GM18909 (cell line): ENCODE measurements at regions not wholly inside any gene's neighbourhood (a gene's known extent, or its start where the extent isn't known, plus 50 kb on each side); places are given as distances from the start of the nearest gene placed in this dataset.
"Not testable (repeated sequence)": the region's sequence is repeated elsewhere in the genome, so short reads cannot be mapped to it uniquely, and the experiment has no call there.

Source experiments
- ATAC-seq: cut with Tn5 transposase; IDR thresholded peaks from one replicate; pipeline ENCODE4 v1.9.1; 2021; ENCODE audit warnings: mild to moderate bottlenecking; ENCODE audit not compliant: unreplicated experiment, poor library complexity

DNA sequence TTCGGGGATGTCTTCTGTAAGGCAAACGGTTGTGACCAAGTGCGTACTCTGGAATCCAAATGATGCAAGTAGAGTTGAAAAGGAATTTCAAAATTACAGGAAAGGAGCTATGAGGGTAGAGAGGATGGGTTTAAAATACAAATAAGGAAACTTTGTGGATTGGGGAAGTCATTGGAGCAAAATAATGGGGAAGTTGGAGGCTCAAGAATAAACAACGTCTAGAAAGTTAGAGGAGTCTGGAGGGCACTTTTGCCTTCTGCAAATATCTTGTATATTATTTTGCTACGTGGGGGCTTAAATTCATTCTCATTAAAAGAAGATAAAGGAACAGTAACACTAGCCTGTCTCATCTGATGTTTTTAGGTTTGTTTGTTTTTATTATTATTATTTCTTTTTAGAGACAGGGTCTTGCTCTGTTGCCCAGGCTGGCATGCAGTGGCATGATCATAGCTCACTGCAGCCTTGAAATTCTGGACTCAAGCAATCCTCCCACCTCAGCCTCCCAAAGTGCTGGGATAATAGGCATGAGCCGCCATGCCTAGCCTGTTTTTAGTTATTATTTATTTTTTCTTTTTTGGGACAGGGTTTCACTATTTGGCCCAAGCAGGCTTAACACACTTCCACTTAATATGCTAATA, 55.0 kb upstream of the TNFAIP3 start:
- no peak for ATAC-seq

DNA sequence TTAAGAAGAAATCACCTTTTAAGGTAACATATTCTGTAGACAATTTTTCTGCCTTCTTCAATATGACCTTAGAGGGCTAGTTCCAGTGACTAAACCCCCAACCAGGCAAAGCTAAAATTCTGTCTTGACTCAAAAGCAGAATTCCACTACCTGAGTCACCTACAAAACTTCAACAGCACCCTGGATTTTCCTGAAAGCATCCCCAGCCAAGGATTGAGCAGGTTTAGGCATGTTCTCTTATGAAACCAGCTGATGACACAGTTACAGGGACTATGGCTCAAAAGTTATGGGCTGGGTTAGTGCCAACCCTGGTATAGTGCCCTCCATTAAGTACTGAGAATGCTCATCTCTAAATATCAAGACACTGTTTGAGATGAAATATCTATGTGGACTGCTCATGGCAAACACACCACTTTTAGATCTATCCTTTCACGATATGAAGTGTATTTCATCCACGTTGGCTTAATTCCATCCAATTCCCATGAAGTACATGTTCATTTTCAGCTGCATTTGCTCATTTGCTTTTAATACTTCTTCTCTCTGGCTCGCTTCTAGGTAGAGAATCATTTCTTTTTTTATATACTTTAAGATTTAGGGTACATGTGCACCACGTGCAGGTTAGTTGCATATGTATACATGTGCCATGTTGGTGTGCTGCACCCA, 53.6 kb upstream of the TNFAIP3 start:
- ATAC-seq, result no peak

DNA sequence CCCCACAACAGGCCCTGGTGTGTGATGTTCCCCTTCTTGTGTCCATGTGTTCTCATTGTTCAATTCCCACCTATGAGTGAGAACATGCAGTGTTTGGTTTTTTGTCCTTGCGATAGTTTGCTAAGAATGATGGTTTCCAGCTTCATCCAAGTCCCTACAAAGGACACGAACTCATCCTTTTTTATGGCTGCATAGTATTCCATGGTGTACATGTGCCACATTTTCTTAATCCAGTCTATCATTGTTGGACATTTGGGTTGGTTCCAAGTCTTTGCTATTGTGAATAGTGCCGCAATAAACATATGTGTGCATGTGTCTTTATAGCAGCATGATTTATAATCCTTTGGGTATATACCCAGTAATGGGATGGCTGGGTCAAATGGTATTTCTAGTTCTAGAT, 53.0 kb upstream of the TNFAIP3 start:
- not testable (repeated sequence) for ATAC-seq

DNA sequence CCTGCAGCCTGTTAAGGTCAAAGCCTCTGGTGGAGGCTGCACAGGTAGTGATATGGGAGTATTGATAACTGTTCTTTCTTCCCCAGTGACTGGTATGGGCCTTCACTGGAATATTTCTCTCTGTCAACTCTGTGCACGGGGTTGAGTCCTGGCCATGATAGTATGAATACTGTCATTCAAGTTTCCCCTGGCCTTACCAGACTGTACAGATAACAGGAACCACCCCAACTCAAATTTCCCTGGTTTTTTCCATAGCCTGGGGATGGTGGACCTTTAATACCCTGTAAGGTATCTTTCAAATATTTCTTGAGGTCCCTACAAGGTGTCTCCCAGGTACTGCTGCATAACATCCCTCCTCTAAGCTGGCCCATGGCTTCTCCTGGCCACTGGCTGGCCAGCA, 51.4 kb upstream of the TNFAIP3 start:
- no peak for ATAC-seq

DNA sequence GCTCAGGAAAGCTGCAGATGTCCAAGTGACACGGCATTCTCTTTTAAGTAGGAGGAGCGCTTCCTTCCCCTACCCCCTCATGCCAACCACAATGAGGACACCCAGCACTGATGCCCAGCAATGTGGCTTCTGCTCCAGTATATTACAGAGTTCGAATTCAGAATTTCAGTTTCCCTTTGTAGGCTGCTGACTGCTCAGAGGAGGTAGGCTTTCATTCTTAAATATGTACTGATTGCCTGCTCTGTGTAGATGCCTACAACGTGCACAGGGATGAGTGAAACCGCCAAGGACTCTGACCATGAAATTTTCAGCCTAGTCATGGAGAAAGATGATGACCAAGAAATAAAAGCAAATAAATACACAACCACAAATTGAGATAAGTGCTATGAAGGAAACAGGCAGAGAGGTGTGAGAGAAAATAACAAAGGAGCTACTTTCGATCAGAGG, 50.9 kb upstream of the TNFAIP3 start:
- ATAC-seq, result peak; percentile 53

DNA sequence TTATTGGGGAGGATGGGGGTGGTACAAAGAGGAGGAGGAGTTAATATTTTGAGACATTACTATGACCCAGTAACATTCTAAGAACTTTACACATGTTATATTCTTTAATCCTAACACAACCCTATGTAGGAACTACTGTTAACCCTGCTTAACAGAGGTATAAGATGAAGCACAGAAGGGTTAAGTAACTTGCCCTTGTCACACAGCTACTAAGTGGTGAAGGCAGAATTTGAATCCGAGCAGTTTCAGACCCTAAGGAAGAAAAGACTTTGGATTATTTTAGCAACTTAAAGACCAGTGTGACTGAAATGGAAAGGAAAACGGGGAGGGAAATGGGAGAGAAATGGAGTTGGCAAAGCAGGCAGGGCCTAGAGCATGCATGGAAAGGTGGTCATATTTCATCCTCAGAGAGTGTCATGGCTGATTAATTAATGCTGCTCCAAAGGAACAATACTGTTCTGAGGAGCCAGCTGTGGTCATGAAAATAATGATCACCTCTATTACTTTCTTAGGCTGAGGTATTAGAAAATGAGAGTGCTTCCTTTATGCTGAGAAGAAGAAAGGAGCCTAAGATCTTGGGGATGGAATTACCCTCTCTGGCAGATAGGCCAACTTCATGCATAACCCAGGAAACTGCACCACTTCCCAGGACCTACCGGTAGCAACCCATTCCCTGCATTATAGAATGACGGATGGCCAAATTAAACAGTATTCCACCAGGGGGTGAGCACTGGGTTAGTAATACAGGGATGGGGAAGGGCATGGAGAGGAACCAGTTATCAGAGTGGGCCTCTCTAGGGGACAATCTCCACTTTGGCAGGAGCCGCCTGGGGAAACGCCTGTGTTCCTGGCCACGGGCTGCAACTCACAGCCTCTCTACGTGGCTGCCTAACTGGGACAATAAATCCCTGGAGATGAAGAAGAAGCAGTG, 50.1 kb upstream of the TNFAIP3 start:
- no peak for ATAC-seq
